Choroid plexus epithelial cell (primary cell): ENCODE measurements at regions not wholly inside any gene's neighbourhood (a gene's known extent, or its start where the extent isn't known, plus 50 kb on each side); places are given as distances from the start of the nearest gene placed in this dataset.
A peak's percentile ranks its signal among the peaks of the same experiment; 100 is the strongest.

Experiments used
- DNase-seq: peaks from one replicate; pipeline ENCODE4 v3.0.0-alpha.2; 2010; ENCODE audit warnings: low read depth
- H3K4me3 ChIP-seq: 2 replicates; pipeline ENCODE4 v1.5.1; 2011; ENCODE audit warnings: low read depth, mild to moderate bottlenecking, control low read depth, low read length, moderate library complexity
- TF ChIP-seq, protein P1 (sequence below): conservative IDR thresholded peaks from 2 replicates; pipeline ENCODE4 v1.5.1; 2011; ENCODE audit warnings: low read depth, mild to moderate bottlenecking, control low read depth, inconsistent platforms, low read length, moderate library complexity

DNA sequence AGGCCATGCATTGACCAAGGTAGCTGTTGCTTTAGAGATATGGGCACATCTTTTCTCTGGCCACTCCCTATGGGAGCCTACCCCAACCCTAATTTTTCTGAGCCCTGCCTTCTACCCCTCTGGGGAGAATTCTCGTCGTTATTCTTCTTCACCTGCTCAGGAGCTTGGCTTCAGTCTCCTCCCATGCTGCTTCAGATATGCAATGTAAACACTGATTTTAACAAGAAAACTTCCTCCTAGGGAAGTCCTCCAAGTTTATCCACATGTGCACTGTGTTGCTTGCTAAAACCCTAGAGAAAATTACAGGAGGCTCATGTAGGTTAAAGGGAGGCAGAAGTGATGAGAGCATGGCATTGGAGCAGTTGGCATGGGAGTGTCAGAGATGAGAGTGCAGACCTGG, 445.2 kb upstream of the MDFIC2 start:
- DNase-seq = no peak
- no peak overlapping the region for H3K4me3 ChIP-seq
- TF ChIP-seq, protein P1, sequence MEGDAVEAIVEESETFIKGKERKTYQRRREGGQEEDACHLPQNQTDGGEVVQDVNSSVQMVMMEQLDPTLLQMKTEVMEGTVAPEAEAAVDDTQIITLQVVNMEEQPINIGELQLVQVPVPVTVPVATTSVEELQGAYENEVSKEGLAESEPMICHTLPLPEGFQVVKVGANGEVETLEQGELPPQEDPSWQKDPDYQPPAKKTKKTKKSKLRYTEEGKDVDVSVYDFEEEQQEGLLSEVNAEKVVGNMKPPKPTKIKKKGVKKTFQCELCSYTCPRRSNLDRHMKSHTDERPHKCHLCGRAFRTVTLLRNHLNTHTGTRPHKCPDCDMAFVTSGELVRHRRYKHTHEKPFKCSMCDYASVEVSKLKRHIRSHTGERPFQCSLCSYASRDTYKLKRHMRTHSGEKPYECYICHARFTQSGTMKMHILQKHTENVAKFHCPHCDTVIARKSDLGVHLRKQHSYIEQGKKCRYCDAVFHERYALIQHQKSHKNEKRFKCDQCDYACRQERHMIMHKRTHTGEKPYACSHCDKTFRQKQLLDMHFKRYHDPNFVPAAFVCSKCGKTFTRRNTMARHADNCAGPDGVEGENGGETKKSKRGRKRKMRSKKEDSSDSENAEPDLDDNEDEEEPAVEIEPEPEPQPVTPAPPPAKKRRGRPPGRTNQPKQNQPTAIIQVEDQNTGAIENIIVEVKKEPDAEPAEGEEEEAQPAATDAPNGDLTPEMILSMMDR = no peak

DNA sequence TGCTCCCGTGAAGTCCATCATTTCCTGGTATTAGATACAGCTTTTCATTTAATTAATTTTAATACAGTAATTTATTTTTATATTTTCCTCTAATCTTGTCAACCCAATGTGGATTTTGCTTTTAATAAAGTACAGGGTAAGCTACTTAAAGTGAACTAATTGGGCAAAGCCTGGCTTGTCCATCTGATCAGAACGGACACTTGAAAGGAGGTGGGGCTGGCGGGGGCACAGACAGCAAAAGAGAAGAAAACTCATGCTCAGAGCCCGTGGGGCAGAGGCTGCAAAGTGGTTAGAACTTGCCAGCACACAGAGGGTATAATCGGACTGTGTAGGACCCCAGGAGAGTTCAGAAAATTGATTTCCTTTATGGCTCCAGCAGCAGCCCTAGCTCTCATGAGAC, 443.1 kb upstream of the MDFIC2 start:
- TF ChIP-seq, protein P1 = no peak
- H3K4me3 ChIP-seq = no peak overlapping the region
- DNase-seq = no peak

GRCh38 chr3:70754314-70754713, 441.9 kb upstream of the MDFIC2 start:
- DNase-seq = peak; percentile 41
- TF ChIP-seq, protein P1 = no peak
- H3K4me3 ChIP-seq = no peak overlapping the region

GRCh38 chr3:70753572-70753971, 441.1 kb upstream of the MDFIC2 start:
- no peak for DNase-seq
- TF ChIP-seq, protein P1 = peak; percentile 51
- no peak overlapping the region for H3K4me3 ChIP-seq

GRCh38 chr3:70752051-70752450, 439.6 kb upstream of the MDFIC2 start:
- TF ChIP-seq, protein P1 = no peak
- no peak for DNase-seq
- H3K4me3 ChIP-seq = no peak overlapping the region

GRCh38 chr3:70749122-70749521, 436.7 kb upstream of the MDFIC2 start:
- TF ChIP-seq, protein P1 = no peak
- DNase-seq = no peak
- H3K4me3 ChIP-seq = no peak overlapping the region

DNA sequence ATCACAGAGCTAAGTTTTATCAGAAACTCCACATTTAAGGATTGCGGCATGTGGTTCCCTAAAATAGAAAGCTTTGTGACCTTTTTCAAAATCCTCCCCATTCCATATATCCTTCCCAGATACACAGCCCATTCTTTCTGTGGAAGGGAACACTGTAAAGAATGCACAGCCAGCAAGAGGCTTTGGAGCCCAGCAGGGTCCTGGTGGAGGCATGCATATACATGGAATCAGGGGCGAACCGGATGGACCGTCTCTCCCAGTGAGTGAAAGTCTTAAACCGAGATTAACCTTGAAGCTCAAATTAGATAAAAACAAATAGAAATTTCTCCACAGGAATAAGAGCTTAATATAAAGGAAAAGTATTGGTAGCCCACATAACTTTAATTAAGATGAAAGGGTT, 436.2 kb upstream of the MDFIC2 start:
- TF ChIP-seq, protein P1 = no peak
- no peak for DNase-seq
- no peak overlapping the region for H3K4me3 ChIP-seq
